Panc1 (cell line): ENCODE measurements at regions not wholly inside any gene's neighbourhood (a gene's known extent, or its start where the extent isn't known, plus 50 kb on each side); places are given as distances from the start of the nearest gene placed in this dataset.

ENCODE experiments used
- ATAC-seq: fragments of 200-7000 bp; cut with Tn5 transposase; 2 replicates; pipeline ENCODE4 v1.9.1; 2020; ENCODE audit warnings: mild to moderate bottlenecking, moderate library complexity
- BruUV-seq: library from RNA; stranded (reverse); fragments of 400-500 nt; replicated peaks from 2 replicates; lab custom pipeline; 2021; lab: Mats Ljungman, UMichigan
- CTCF ChIA-PET: fragments of 300-600 bp; sonication (Branson Sonifier 250); formaldehyde crosslinking; loops from one replicate; lab custom pipeline; 2022; ENCODE audit warnings: antibody characterized with exemption; lab: Charles Lee
- POLR2A ChIA-PET: fragments of 300-600 bp; sonication (Branson Sonifier 250); formaldehyde crosslinking; loops from one replicate; lab custom pipeline; 2022; ENCODE audit warnings: antibody characterized with exemption; lab: Charles Lee
- DNase-seq: peaks from one replicate; pipeline ENCODE4 v3.0.0-alpha.2; 2010; ENCODE audit warnings: low read depth, low spot score
- H3K27ac ChIP-seq: 2 replicates; pipeline ENCODE4 v1.5.1; 2011; ENCODE audit warnings: mild to moderate bottlenecking, low read length, inconsistent platforms
- H3K27me3 ChIP-seq: fragments of 200-500 bp; sonication (Bioruptor generic); 2 replicates; pipeline ENCODE4 v1.6.0; 2014; ENCODE audit warnings: low read length, inconsistent platforms; ENCODE audit not compliant: control insufficient read depth, insufficient read depth
- H3K36me3 ChIP-seq: fragments of 200-500 bp; sonication (Bioruptor generic); 2 replicates; pipeline ENCODE4 v1.5.1; 2014; ENCODE audit warnings: inconsistent platforms, mild to moderate bottlenecking, low read length, moderate library complexity; ENCODE audit not compliant: control insufficient read depth, insufficient read depth
- H3K4me1 ChIP-seq: 2 replicates; pipeline ENCODE4 v1.5.1; 2011; ENCODE audit warnings: inconsistent platforms, mild to moderate bottlenecking, low read length, moderate library complexity; ENCODE audit not compliant: control insufficient read depth, insufficient read depth
- H3K4me3 ChIP-seq, 2 experiments: 2 replicates each; pipeline ENCODE4 v1.5.1; 2011 to 2012; ENCODE audit warnings: low read depth in 2 of 2, low read length in 2 of 2, mild to moderate bottlenecking in 2 of 2, inconsistent platforms in 1 of 2, moderate library complexity in 1 of 2
- H3K9me3 ChIP-seq: fragments of 200-500 bp; sonication (Bioruptor generic); 2 replicates; pipeline ENCODE4 v1.5.1; 2014; ENCODE audit warnings: low read depth, mild to moderate bottlenecking, inconsistent platforms, low read length, moderate library complexity; ENCODE audit not compliant: control insufficient read depth, insufficient read depth
- CTCF ChIP-seq: fragments of 450-650 bp; IDR thresholded peaks from 2 replicates; pipeline ENCODE4 v1.5.1; 2017; ENCODE audit warnings: mild to moderate bottlenecking
- POLR2AphosphoS5 ChIP-seq: IDR thresholded peaks from 2 replicates; pipeline ENCODE4 v1.6.1; 2012; ENCODE audit warnings: mild to moderate bottlenecking, low read depth, low read length, moderate library complexity
- REST ChIP-seq, 2 experiments: IDR thresholded peaks; 2 replicates each; pipeline ENCODE4 v1.6.1; 2011 to 2012; ENCODE audit warnings: low read depth in 2 of 2, control low read depth in 1 of 2, low read length in 1 of 2, mild to moderate bottlenecking in 1 of 2, moderate library complexity in 1 of 2; ENCODE audit not compliant: insufficient read depth in 1 of 2
- SIN3A ChIP-seq: IDR thresholded peaks from 2 replicates; pipeline ENCODE4 v1.6.1; 2012; ENCODE audit warnings: low read depth, mild to moderate bottlenecking, low read length, moderate library complexity, borderline replicate concordance; ENCODE audit not compliant: insufficient read depth
- TCF7L2 ChIP-seq: IDR thresholded peaks from 2 replicates; pipeline ENCODE4 v1.6.1; 2011; ENCODE audit warnings: mild to moderate bottlenecking, low read depth, low read length, inconsistent platforms
- in situ Hi-C: cut with HindIII; loops from 2 replicates; pipeline ENCODE4 v1.10.0; 2016; ENCODE audit warnings: low sequenced_read_pairs, low pct_unique_long_range_greater_than_20kb
- intact Hi-C: fragments of 100-400 bp; cut with micrococcal nuclease; formaldehyde crosslinking; loops from one replicate; pipeline ENCODE4 v1.10.0; 2022; ENCODE audit not compliant: unreplicated experiment

GRCh38 chr2:125730921-125731320 is 925.0 kb upstream of the GYPC start:
- intact Hi-C loops, result no loop called here
- no peak overlapping the region for H3K27ac ChIP-seq
- CTCF ChIA-PET, result no interaction called here

GRCh38 chr2:125736306-125736705 is 919.7 kb upstream of the GYPC start:
- H3K9me3 ChIP-seq, result no peaks in the 10 kb centered on the region; the same call in 1 of the 2 replicates
- H3K36me3 ChIP-seq, result no peaks in the 10 kb centered on the region
- no peak for ATAC-seq
- ChIA-PET POLR2A (no interaction called here), CTCF (no interaction called here)
- no peak overlapping the region for H3K27ac ChIP-seq
- H3K4me3 ChIP-seq, result no peak overlapping the region
- H3K4me1 ChIP-seq, result no peaks in the 10 kb centered on the region
- no peak for DNase-seq
- in situ Hi-C loops (no loop called here), intact Hi-C loops (no loop called here)
- TF ChIP-seq POLR2AphosphoS5 (no peak), SIN3A (no peak), REST (IDR thresholded peaks at IDR 0.05; ENCODE audit: insufficient read depth in 1 of 2, low read depth in 2 of 2, low read length in 1 of 2) (no peak), CTCF (no peak)
- no peaks in the 10 kb centered on the region for H3K27me3 ChIP-seq
- no TSS peak for BruUV-seq

More at GRCh38 chr2:125730921-125731320, 925.0 kb upstream of the GYPC start:
- in situ Hi-C loops, result no loop called here
- Histone ChIP-seq H3K27me3 (no peaks in the 10 kb centered on the region), H3K4me1 (no peaks in the 10 kb centered on the region), H3K36me3 (no peaks in the 10 kb centered on the region), H3K4me3 (no peak overlapping the region), H3K9me3 (no peaks in the 10 kb centered on the region; the same call in 1 of the 2 replicates)
- POLR2A ChIA-PET, result no interaction called here
- ATAC-seq, result no peak
- no peak for TF ChIP-seq POLR2AphosphoS5
- TF ChIP-seq TCF7L2, result no peak
- TF ChIP-seq REST (IDR thresholded peaks at IDR 0.05; ENCODE audit: insufficient read depth in 1 of 2, low read depth in 2 of 2, low read length in 1 of 2), result no peak
- TF ChIP-seq CTCF, result no peak
- BruUV-seq, result no TSS peak
- DNase-seq, result no peak
